GM18951 (cell line): ENCODE measurements at regions not wholly inside any gene's neighbourhood (a gene's known extent, or its start where the extent isn't known, plus 50 kb on each side); places are given as distances from the start of the nearest gene placed in this dataset.
"Not testable (repeated sequence)": the region's sequence is repeated elsewhere in the genome, so short reads cannot be mapped to it uniquely, and the experiment has no call there.

ENCODE experiments used
- POLR2A ChIP-seq: IDR thresholded peaks from 4 replicates; pipeline ENCODE4 v1.6.1; 2011; ENCODE audit warnings: mild to moderate bottlenecking; ENCODE audit not compliant: insufficient read length, insufficient read depth; ENCODE audit errors: extremely low read depth
- in situ Hi-C: fragments of 300-500 bp; cut with MboI; formaldehyde crosslinking; loops from one replicate; pipeline ENCODE4 v1.12.0; 2022; ENCODE audit warnings: low sequenced_read_pairs, mixed read lengths, inconsistent platforms; ENCODE audit not compliant: unreplicated experiment

DNA sequence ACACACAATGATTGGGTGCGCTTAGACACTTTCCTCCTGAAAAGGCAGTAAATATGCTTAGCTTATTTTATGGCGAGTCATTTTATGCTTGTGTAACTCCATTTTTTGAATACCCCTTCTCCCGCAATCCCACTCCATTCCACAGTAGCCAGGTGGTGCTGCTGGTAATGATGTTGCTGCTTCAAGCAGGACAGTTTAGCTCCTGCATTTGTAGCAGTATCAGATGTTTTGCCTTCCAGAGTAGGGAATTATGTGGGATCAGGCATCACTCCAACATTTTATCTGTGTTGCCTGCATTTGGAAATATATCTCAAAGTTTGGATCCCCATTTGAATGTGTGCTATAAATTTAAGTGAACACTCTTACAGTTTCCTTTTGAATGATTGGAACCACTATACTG is 302.1 kb upstream of the SGO1 start:
- TF ChIP-seq POLR2A: no peak
- in situ Hi-C loops: no loop called here

DNA sequence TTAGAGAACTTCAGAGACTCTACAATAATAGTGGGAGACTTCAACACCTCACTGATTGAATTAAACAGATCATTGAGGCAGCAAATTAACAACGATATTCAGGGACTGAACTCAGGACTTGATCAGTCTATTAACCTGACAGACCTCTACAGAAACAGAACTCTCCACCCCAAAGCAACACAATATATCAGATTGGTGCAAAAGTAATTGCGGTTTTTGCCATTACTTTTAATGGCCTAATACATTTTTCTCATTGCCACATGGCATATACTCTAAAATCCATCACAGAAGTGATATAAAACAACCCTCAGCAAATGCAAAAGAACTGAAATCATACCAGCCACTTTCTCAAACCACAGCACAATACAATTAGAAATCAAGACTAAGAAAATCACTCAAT is 298.1 kb upstream of the SGO1 start:
- in situ Hi-C loops: no loop called here
- no peak for TF ChIP-seq POLR2A

DNA sequence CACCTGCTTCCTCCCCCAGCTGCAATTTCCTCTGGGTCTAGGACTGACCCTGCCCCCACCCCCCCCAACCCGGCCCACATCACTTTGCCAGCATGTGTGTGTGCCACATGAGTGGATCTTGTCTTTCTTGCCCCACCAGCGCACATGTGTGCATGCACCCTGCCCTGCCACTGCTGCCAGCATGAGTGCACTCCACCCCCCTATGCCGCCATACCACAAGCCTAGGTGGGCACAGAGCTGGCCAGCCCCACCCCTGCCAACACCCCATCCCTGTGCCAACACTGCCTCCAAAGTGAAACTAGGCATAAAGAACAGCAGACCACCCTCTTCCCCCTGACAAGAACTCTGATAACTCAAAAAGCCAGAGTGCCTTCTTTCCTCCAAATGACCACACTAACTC is 296.3 kb upstream of the SGO1 start:
- in situ Hi-C loops: no loop called here
- TF ChIP-seq POLR2A: no peak

DNA sequence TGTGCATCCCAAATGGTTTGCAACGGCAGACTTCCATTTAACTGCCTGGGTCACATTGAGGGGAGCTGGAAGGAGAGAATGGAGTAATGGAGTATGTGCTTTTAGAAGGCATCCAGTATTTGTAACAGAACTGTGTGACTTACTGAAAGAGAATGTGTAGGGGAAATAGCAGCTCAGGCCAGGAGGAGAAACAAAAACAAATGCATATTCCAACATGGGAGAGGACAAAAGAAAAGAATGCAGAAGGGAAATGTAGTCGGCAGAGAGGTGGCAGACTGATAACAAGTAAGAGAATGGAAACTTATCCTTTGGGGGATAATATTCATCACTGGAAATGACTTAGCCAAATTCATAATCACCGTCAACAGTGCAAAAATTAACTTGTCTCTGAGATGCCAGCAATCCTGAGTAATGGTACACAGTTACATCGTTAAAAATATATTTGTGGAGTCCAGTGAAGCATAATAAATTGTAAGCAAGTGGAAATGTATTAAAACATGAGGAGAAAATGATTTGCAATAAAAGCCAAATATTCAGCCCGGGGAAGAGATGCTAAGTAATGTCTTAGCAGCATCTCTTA is 294.9 kb upstream of the SGO1 start:
- in situ Hi-C loops: no loop called here
- TF ChIP-seq POLR2A: no peak

DNA sequence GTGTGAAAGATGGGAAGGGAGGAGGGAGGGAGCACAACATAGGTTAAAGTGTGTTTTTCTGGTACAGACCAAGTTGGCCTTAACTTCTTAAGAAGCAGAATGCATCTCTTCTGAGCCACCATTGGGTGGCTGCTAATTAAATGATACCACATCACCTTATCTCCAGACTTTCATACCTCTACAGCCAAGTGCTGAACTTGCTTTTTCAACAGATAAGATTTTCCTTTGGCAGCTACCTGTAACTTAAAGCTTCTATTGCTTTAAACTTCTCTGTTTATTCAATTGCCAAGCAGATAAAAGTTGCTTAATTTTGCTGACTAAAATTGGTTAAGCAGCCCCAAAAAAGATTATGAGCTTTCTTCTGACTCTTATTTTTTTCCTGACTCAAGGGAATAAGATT is 292.4 kb upstream of the SGO1 start:
- in situ Hi-C loops: no loop called here
- no peak for TF ChIP-seq POLR2A

DNA sequence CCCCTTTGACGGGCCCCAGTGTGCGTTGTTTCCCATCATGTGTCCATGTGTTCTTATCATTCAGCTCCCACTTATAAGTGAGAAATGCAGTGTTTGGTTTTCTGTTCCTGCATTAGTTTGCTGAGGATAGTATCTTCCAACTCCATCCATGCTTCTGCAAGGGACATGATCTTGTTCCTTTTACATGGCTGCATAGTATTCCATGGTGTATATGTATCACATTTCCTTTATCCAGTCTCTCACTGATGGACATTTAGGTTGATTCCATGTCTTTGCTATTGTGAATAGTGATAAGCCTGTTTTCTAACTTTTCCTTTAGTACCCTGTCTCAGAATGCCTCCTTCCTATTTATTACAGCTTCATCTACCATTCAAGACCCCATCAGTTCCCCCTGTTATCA is 278.2 kb upstream of the SGO1 start:
- in situ Hi-C loops: not testable (repeated sequence)

DNA sequence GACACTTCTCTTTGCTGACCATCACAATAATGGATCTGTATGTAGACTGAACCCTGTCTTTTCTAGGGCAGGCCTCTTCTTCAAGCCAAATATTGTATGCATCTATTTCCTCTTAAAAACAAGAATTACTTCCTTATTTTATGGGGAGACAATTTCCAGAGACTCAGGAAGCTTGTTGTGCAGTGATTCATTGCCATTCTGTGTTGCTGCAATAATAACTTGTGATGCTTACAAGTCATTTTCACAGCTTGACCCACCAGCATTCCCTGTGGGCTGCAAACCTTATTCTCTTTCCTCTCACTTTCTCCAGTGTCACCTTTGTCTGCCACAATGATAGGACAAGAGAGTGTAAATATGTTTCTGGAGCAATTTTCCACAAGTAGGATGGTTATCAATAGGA is 276.7 kb upstream of the SGO1 start:
- in situ Hi-C loops: no loop called here
- no peak for TF ChIP-seq POLR2A

DNA sequence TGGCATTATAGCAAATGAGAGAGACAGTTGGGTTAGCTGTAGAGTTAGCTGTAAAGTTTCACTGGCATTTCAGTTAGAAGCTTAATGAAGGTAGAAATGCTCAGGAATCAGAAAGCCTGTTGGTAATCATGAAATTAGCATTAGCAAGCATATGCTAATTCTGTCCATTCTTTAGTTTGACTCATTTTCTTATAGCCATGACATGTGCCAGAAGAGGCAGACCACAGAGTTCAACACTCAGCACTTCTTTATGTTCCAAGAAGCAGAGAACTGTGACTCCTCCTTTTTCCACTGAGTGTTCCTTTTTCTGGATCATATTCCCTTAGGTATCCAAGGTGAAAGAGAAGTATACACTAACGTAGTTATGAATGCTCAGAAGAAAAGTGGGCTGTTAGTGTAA is 276.2 kb upstream of the SGO1 start:
- TF ChIP-seq POLR2A: no peak
- in situ Hi-C loops: no loop called here

DNA sequence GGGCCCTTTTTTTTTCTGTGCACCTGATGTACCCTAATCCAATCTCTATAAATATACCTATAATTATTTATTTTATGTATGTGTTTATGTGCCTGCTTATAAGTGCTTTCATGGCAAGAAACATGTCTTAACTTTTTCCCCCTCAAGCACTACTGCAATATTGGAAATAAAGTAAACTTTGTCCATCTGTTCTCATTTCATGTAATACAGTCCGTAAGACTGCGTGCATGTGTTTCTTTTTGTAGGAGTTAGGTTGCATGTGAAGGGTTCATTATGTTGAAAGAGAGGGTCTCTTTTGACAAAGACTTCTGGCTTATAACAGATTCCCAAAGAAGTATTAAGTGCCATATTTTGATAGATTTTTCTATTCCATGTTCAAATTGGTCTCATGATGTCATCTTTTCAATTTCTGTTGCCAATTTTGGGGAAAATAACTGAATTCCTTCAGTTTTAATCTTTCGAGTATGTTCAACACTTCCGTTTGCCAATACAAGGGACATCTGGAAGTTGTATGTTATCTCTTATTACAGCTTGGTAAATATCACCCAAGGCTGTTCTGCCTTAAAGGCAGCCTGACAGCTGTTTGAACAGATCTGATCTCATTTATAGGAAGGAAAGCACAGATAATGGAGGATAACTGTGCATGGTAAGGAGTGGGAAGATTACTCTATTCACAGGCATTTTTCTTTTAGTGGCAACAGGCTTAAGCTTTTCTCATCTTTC is 273.1 kb upstream of the SGO1 start:
- in situ Hi-C loops: no loop called here
- TF ChIP-seq POLR2A: no peak

DNA sequence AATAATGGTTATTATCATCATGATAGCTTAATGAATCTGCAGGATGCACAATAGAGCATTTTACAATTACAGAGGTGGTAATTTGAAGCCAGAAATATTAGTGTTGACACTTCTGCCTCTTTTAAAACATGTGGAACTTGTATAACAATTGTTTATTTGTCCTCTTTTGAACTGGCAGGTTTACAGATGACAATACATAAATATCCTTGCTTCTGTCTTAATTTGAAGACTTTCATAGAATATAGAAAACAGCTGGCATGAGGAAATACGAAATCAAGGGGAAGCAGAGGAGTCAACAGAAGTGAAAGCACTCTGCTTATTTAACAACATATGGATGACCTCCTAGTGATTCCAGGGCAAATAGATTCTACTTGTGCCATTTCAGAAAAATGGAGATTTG is 270.5 kb upstream of the SGO1 start:
- in situ Hi-C loops: no loop called here
- no peak for TF ChIP-seq POLR2A

DNA sequence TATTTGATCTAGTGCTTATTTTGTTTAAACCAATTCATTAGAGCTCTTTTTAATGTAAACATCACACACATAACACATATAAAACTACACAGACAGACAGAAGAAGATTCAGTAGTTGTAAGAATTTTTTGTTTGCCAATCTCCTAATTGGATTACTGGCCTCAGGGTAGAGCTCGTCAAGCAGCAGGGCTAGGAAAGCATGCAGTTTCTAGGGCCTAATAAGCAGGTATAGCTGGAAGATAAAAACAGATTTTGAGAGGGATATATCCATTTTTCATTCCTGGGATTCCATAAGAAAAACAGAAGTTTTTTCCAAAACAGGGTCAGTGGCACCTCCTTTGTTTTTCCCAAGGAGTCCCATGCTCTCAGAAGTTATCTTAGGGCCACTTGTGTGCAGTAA is 265.2 kb upstream of the SGO1 start:
- no peak for TF ChIP-seq POLR2A
- in situ Hi-C loops: no loop called here

DNA sequence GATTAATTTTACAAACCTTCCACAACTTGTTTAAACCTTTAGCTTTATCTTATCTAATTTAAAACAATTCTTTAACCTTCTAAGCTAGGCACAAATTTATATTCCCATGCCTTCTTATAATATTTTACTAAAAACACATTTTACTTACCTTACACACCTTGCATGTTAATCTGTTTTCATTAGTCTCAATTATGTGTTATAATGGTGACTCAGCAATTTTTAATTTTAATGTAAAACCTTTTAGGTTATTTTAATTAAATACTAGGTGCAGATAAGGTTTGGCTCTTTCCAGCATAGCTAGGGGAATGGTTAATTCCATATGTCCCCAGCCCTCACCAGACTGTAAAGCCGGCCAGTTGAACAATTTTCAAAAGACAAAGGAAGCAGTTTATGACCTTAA is 264.6 kb upstream of the SGO1 start:
- TF ChIP-seq POLR2A: no peak
- in situ Hi-C loops: no loop called here

DNA sequence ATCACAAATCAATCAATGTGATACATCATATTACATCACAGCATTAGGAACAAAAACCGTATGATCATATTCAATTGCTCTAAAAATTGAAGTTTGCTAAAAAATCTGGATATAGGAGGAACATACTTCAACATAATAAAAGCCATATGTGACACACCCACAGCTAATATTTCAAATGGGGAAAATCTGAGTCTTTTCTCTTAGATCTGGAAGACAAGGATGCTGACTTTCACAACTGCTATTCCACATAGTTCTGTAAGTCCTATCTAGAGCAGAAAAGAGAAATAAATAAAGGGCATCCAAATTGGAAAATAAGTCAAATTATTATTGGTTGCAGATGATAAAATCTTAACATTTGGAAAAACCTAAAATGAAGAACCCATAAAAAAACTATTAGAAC is 256.8 kb upstream of the SGO1 start:
- no peak for TF ChIP-seq POLR2A
- in situ Hi-C loops: no loop called here

DNA sequence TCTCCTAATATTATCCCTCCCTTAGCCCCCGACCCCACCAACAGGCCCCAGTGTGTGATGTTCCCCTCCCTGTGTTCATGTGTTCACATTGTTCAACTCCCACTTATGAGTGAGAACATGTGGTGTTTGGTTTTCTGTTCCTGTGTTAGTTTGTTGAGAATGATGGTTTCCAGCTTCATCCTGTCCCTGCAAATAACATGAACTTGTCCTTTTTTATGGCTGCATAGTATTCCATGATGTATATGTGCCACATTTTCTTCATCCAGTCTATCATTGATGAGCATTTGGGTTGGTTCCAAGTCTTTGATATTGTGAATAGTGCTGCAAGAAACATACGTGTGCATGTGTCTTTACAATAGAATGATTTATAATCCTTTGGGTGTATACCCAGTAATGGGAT is 241.3 kb upstream of the SGO1 start:
- in situ Hi-C loops: not testable (repeated sequence)

DNA sequence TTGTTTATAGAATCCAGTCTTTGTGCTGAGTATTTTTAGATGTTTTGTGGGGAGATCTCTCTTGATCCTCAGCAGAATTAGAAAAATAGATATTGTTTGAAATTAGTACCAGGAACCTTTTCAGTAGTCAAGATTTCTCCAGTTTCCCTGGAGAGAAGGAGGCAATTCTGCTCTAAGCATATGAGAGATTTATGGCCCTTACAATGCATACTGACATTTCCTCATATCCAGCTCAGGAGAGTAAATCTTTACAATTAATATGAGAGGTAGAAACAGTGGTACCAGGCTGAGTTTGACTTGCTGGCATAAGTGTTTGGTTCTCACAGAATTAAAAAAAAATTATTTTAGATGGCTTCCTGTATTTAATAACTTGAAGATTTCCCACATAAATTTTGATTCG is 239.1 kb upstream of the SGO1 start:
- no peak for TF ChIP-seq POLR2A
- in situ Hi-C loops: no loop called here

DNA sequence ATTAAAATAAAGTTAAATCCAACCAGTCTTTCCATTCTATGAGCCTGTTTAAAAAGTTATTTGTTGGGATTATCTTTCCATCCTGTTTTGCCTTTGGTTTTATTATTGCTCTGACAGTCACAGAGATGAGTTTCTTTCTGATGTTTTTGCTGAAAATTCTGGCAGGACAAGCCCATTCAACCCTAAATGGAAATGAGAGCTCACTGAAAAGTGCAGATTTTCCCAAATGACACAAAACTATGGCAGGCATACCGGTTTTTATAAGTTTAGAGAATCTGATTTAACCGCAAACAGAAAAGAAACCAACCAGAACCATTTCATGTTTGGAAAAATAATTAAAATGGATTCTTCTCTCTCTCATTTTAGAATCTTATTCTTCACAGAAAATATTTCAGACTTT is 238.1 kb upstream of the SGO1 start:
- in situ Hi-C loops: no loop called here
- no peak for TF ChIP-seq POLR2A
